ENCODE measurements at regions not wholly inside any gene's neighbourhood (a gene's known extent, or its start where the extent isn't known, plus 50 kb on each side); places are given as distances from the start of the nearest gene placed in this dataset.

GRCh38 chr6:23412770-23413169, 713.2 kb upstream of the NRSN1 start:
- Mint-ChIP-seq H3K4me1 (peaks cover 17 to 19% of the 10 kb centered on the region in 2 experiments), H3K4me3 (no peak overlapping the region), H3K36me3 (ENCODE audit: insufficient read depth in 1 of 3, low read depth in 3 of 3) (peaks cover 0 to 6% (median 0%) of the 10 kb centered on the region in 3 experiments; a peak in 1 of 7 replicates), H3K9me3 (no peaks in the 10 kb centered on the region), H3K27me3 (ENCODE audit: low read depth) (no peaks in the 10 kb centered on the region), H3K27ac (no peak overlapping the region)
- Histone ChIP-seq H3K23ac (ENCODE audit: insufficient read length, low read depth, low read length) (no peak overlapping the region), H4K8ac (replicated peaks; ENCODE audit: insufficient read length, low read depth, low read length) (no peak overlapping the region), H3K18ac (ENCODE audit: insufficient read length, low read depth, low read length) (no peak overlapping the region), H3K56ac (ENCODE audit: insufficient read length, low read depth, low read length) (no peak overlapping the region), H3T11ph (ENCODE audit: low read length) (no peak overlapping the region), H3K9ac (ENCODE audit: extremely low read depth, insufficient read length, low read length) (no peak overlapping the region), H3K79me1 (ENCODE audit: insufficient read depth, low read depth, low read length, poor library complexity, severe bottlenecking) (no peaks in the 10 kb centered on the region), H4K91ac (ENCODE audit: insufficient read length, low read depth, low read length) (no peak overlapping the region), H2BK20ac (ENCODE audit: low read depth, low read length, poor library complexity, severe bottlenecking) (no peak overlapping the region), H3K9me3 (ENCODE audit: control insufficient read depth, low read depth, low read length) (no peaks in the 10 kb centered on the region), H2BK12ac (ENCODE audit: insufficient read length, low read depth, low read length) (no peak overlapping the region), H3K27ac (ENCODE audit: insufficient read length, low read depth, low read length) (no peak overlapping the region), H2AK5ac (ENCODE audit: insufficient read length, low read length) (no peak overlapping the region), H2BK5ac (ENCODE audit: insufficient read length, low read length) (no peak overlapping the region), H2BK120ac (ENCODE audit: low read depth, low read length, poor library complexity, severe bottlenecking) (no peak overlapping the region), H4K20me1 (ENCODE audit: control insufficient read depth, insufficient read depth, insufficient read length) (no peaks in the 10 kb centered on the region), H3K4me1 (ENCODE audit: insufficient read depth, low read length) (no peaks in the 10 kb centered on the region), H3K14ac (ENCODE audit: insufficient read depth, low read length) (no peak overlapping the region), H3K23me2 (ENCODE audit: insufficient read length, low read depth, low read length, poor library complexity, severe bottlenecking) (no peaks in the 10 kb centered on the region), H3K27me3 (ENCODE audit: insufficient read depth, low read length) (no peaks in the 10 kb centered on the region), H4K5ac (ENCODE audit: insufficient read length, low read depth, low read length) (no peak overlapping the region), H3K4me2 (ENCODE audit: insufficient read depth, insufficient read length, low read length) (no peak overlapping the region), H2AFZ (ENCODE audit: low read length) (no peak overlapping the region), H2BK15ac (ENCODE audit: low read depth, low read length) (no peak overlapping the region), H3K4ac (ENCODE audit: low read depth, low read length) (no peak overlapping the region), H3K79me2 (ENCODE audit: insufficient read depth, low read length) (no peaks in the 10 kb centered on the region)
- no peak for TF ChIP-seq CTCF (conservative IDR thresholded peaks at IDR 0.05)
- no peak for DNase-seq
